ENCODE measurements at regions not wholly inside any gene's neighbourhood (a gene's known extent, or its start where the extent isn't known, plus 50 kb on each side); places are given as distances from the start of the nearest gene placed in this dataset.

DNA sequence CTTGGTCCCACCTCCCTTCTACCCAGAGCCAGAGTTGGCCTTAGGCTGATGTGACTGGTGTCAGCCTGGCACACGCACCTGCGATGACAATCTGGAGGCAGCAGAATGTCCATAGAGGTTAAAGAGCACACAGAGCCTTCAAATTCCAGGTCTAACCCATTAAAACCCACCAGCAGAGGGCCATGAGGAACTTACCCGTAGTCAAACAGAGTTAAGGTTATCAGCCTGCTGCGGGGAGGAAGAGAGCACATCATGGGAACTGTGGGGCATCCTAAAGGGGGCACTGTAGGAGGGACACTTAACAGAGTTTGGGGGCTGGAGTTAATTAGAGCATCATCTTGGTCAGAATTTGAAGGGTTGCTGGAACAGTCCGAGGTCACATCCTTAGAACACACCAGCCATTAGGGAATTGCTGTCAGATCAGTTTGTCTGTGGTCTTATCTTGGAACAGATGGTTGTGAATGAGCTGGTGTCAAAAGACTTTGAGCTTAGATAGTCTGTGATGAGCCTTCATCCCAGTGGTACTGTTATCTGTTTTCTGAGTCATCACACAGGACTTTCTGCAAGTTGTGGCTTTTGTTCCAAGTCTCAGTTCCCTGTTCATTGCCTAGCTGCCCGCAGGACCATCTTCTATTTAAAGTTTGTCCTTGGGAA is 248.6 kb downstream of the LOXHD1 start:
- H3K36me3 ChIP-seq (ENCODE audit: control insufficient read depth in 1 of 2, insufficient read depth in 2 of 2, low read length in 2 of 2), result no peaks in the 10 kb centered on the region
- H3K4me1 ChIP-seq (ENCODE audit: control insufficient read depth in 1 of 2, insufficient read depth in 2 of 2, low read length in 2 of 2), result peaks cover 2 to 4% of the 10 kb centered on the region in 2 experiments
- H2BK12ac ChIP-seq (ENCODE audit: low read length), result no peak overlapping the region
- no peak overlapping the region for H3K14ac ChIP-seq (ENCODE audit: low read length)
- peak; percentile 37 to 68 for DNase-seq
- no peaks in the 10 kb centered on the region for H3K27me3 ChIP-seq (ENCODE audit: insufficient read depth, low read length)
- no peak overlapping the region for H2BK5ac ChIP-seq (ENCODE audit: low read depth, low read length, poor library complexity)
- H2AK5ac ChIP-seq (ENCODE audit: low read length), result no peak overlapping the region
- WGBS (ENCODE audit: extremely low coverage, insufficient coverage, insufficient read length), result no CpG with 5 or more reads among the region's 6 CpGs
- H3K4ac ChIP-seq (ENCODE audit: low read depth, low read length), result no peak overlapping the region
- no peak overlapping the region for H4K8ac ChIP-seq (ENCODE audit: low read depth, low read length)
- no peak overlapping the region for H4K12ac ChIP-seq (ENCODE audit: low read depth, low read length)
- no peak overlapping the region for H3K18ac ChIP-seq (ENCODE audit: low read length)
- no peaks in the 10 kb centered on the region for H3K79me1 ChIP-seq (ENCODE audit: low read length)
- H3K23ac ChIP-seq (ENCODE audit: low read length), result no peak overlapping the region
- peaks cover 5% of the 10 kb centered on the region for H3K9me3 ChIP-seq (ENCODE audit: insufficient read depth, low read depth, low read length)
- H2BK120ac ChIP-seq (ENCODE audit: insufficient read depth, low read length, poor library complexity), result no peak overlapping the region
- no peak overlapping the region for H3K4me3 ChIP-seq (ENCODE audit: low read depth, low read length)
- H4K91ac ChIP-seq (ENCODE audit: low read depth, low read length), result no peak overlapping the region
- H3K27ac ChIP-seq (ENCODE audit: low read depth, low read length), result no peak overlapping the region
- H3K79me2 ChIP-seq (ENCODE audit: control insufficient read depth, insufficient read depth, low read length, poor library complexity), result no peaks in the 10 kb centered on the region
- no peak overlapping the region for H3K4me2 ChIP-seq (ENCODE audit: low read length)
- H3K9ac ChIP-seq (ENCODE audit: low read length), result no peak overlapping the region
- H2AFZ ChIP-seq (ENCODE audit: insufficient read depth, low read length, poor library complexity), result no peak overlapping the region

DNA sequence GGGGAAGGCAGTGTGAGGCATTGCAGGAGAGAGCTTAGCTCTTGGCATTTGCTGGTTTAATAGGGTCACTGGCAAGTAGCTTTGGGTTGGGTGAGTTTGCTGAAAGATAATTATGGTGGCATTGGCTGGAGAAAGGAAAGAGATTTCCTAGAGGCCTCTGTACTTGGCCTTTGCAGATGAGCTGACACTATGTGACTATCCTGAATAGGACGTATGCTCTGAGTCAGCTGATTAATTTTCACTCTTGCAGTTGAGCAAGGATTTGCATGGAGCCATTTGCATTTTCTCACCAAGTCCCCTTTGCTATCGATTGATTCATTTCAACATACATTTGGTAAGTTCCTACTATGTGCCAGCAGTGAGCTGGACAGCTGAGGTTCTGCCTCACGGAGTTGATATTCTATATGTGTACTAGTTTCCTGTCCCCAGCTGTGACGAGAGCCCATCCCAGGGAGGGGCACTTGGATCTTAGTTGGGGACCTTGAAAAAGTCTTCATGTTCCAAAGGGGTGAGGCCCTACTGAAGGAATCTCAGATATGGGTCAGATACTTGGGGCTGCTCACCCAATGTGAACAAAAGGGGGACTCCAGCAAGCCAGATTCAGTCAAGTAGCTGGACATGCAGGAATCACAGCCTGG is 245.7 kb downstream of the LOXHD1 start:
- H2AFZ ChIP-seq (ENCODE audit: insufficient read depth, low read length, poor library complexity), result no peak overlapping the region
- no peaks in the 10 kb centered on the region for H3K27me3 ChIP-seq (ENCODE audit: insufficient read depth, low read length)
- H2AK5ac ChIP-seq (ENCODE audit: low read length), result no peak overlapping the region
- H3K36me3 ChIP-seq (ENCODE audit: control insufficient read depth in 1 of 2, insufficient read depth in 2 of 2, low read length in 2 of 2), result no peaks in the 10 kb centered on the region
- H3K4me1 ChIP-seq (ENCODE audit: control insufficient read depth in 1 of 2, insufficient read depth in 2 of 2, low read length in 2 of 2), result no peaks in the 10 kb centered on the region
- H2BK12ac ChIP-seq (ENCODE audit: low read length), result no peak overlapping the region
- peaks cover 3% of the 10 kb centered on the region for H3K9me3 ChIP-seq (ENCODE audit: insufficient read depth, low read depth, low read length)
- H3K4me2 ChIP-seq (ENCODE audit: low read length), result no peak overlapping the region
- H2BK120ac ChIP-seq (ENCODE audit: insufficient read depth, low read length, poor library complexity), result no peak overlapping the region
- DNase-seq, result no peak
- H3K4ac ChIP-seq (ENCODE audit: low read depth, low read length), result no peak overlapping the region
- H3K79me2 ChIP-seq (ENCODE audit: control insufficient read depth, insufficient read depth, low read length, poor library complexity), result no peaks in the 10 kb centered on the region
- no peak overlapping the region for H4K91ac ChIP-seq (ENCODE audit: low read depth, low read length)
- H2BK5ac ChIP-seq (ENCODE audit: low read depth, low read length, poor library complexity), result no peak overlapping the region
- H3K4me3 ChIP-seq (ENCODE audit: low read depth, low read length), result no peak overlapping the region
- no peak overlapping the region for H4K12ac ChIP-seq (ENCODE audit: low read depth, low read length)
- H3K23ac ChIP-seq (ENCODE audit: low read length), result no peak overlapping the region
- H3K14ac ChIP-seq (ENCODE audit: low read length), result no peak overlapping the region
- H3K9ac ChIP-seq (ENCODE audit: low read length), result no peak overlapping the region
- WGBS (ENCODE audit: extremely low coverage, insufficient coverage, insufficient read length), result no CpG with 5 or more reads among the region's 4 CpGs
- H3K79me1 ChIP-seq (ENCODE audit: low read length), result no peaks in the 10 kb centered on the region
- no peak overlapping the region for H4K8ac ChIP-seq (ENCODE audit: low read depth, low read length)
- H3K18ac ChIP-seq (ENCODE audit: low read length), result no peak overlapping the region
- no peak overlapping the region for H3K27ac ChIP-seq (ENCODE audit: low read depth, low read length)

GRCh38 chr18:46411867-46412690 is 244.9 kb downstream of the LOXHD1 start:
- no peak overlapping the region for H2BK5ac ChIP-seq (ENCODE audit: low read depth, low read length, poor library complexity)
- no peaks in the 10 kb centered on the region for H3K79me2 ChIP-seq (ENCODE audit: control insufficient read depth, insufficient read depth, low read length, poor library complexity)
- no peaks in the 10 kb centered on the region for H3K79me1 ChIP-seq (ENCODE audit: low read length)
- no peak overlapping the region for H3K14ac ChIP-seq (ENCODE audit: low read length)
- H2AFZ ChIP-seq (ENCODE audit: insufficient read depth, low read length, poor library complexity), result no peak overlapping the region
- no peaks in the 10 kb centered on the region for H3K36me3 ChIP-seq (ENCODE audit: control insufficient read depth in 1 of 2, insufficient read depth in 2 of 2, low read length in 2 of 2)
- H2BK12ac ChIP-seq (ENCODE audit: low read length), result no peak overlapping the region
- H3K9me3 ChIP-seq (ENCODE audit: insufficient read depth, low read depth, low read length), result no peaks in the 10 kb centered on the region
- H3K4me3 ChIP-seq (ENCODE audit: low read depth, low read length), result no peak overlapping the region
- H3K4me1 ChIP-seq (ENCODE audit: control insufficient read depth in 1 of 2, insufficient read depth in 2 of 2, low read length in 2 of 2), result no peaks in the 10 kb centered on the region
- H2BK120ac ChIP-seq (ENCODE audit: insufficient read depth, low read length, poor library complexity), result no peak overlapping the region
- H4K91ac ChIP-seq (ENCODE audit: low read depth, low read length), result no peak overlapping the region
- H3K4ac ChIP-seq (ENCODE audit: low read depth, low read length), result no peak overlapping the region
- no peak overlapping the region for H2AK5ac ChIP-seq (ENCODE audit: low read length)
- no peak overlapping the region for H4K8ac ChIP-seq (ENCODE audit: low read depth, low read length)
- DNase-seq, result no peak
- no peak overlapping the region for H3K9ac ChIP-seq (ENCODE audit: low read length)
- WGBS (ENCODE audit: extremely low coverage, insufficient coverage, insufficient read length), result no CpG with 5 or more reads among the region's 6 CpGs
- H3K27me3 ChIP-seq (ENCODE audit: insufficient read depth, low read length), result no peaks in the 10 kb centered on the region
- H3K23ac ChIP-seq (ENCODE audit: low read length), result no peak overlapping the region
- H3K4me2 ChIP-seq (ENCODE audit: low read length), result no peak overlapping the region
- no peak overlapping the region for H4K12ac ChIP-seq (ENCODE audit: low read depth, low read length)
- H3K27ac ChIP-seq (ENCODE audit: low read depth, low read length), result no peak overlapping the region
- no peak overlapping the region for H3K18ac ChIP-seq (ENCODE audit: low read length)

DNA sequence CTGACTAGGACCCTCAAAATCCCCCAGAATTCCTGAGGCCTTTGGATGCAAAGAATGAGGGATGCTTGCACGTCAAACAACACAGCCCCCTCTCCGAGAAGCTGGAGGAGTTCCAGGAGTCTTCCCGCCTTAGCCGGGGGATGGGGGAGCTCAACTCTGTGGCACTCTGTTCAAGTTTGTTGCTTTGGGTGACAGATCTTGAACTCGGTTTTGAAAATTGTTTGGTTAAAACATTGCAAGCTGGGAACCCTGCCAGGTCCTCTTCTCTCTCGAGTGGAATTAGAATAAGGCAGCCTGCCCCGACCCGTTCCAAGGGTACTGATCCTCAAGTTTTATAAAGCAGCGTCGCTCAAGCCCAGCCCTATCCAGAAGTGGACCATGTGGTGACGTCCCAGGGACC is 244.1 kb downstream of the LOXHD1 start:
- no peak overlapping the region for H2BK120ac ChIP-seq (ENCODE audit: insufficient read depth, low read length, poor library complexity)
- H3K4me3 ChIP-seq (ENCODE audit: low read depth, low read length), result no peak overlapping the region
- no peak for DNase-seq
- H2BK5ac ChIP-seq (ENCODE audit: low read depth, low read length, poor library complexity), result no peak overlapping the region
- no peak overlapping the region for H3K4me2 ChIP-seq (ENCODE audit: low read length)
- no peak overlapping the region for H3K18ac ChIP-seq (ENCODE audit: low read length)
- H4K8ac ChIP-seq (ENCODE audit: low read depth, low read length), result no peak overlapping the region
- no peaks in the 10 kb centered on the region for H3K4me1 ChIP-seq (ENCODE audit: control insufficient read depth in 1 of 2, insufficient read depth in 2 of 2, low read length in 2 of 2)
- H3K79me1 ChIP-seq (ENCODE audit: low read length), result no peaks in the 10 kb centered on the region
- no peaks in the 10 kb centered on the region for H3K36me3 ChIP-seq (ENCODE audit: control insufficient read depth in 1 of 2, insufficient read depth in 2 of 2, low read length in 2 of 2)
- H3K27me3 ChIP-seq (ENCODE audit: insufficient read depth, low read length), result no peaks in the 10 kb centered on the region
- WGBS (ENCODE audit: extremely low coverage, insufficient coverage, insufficient read length), result no CpG with 5 or more reads among the region's 11 CpGs
- no peak overlapping the region for H2AK5ac ChIP-seq (ENCODE audit: low read length)
- H4K91ac ChIP-seq (ENCODE audit: low read depth, low read length), result no peak overlapping the region
- no peak overlapping the region for H3K27ac ChIP-seq (ENCODE audit: low read depth, low read length)
- no peak overlapping the region for H4K12ac ChIP-seq (ENCODE audit: low read depth, low read length)
- no peak overlapping the region for H3K23ac ChIP-seq (ENCODE audit: low read length)
- no peak overlapping the region for H3K4ac ChIP-seq (ENCODE audit: low read depth, low read length)
- H2BK12ac ChIP-seq (ENCODE audit: low read length), result no peak overlapping the region
- H2AFZ ChIP-seq (ENCODE audit: insufficient read depth, low read length, poor library complexity), result no peak overlapping the region
- no peaks in the 10 kb centered on the region for H3K9me3 ChIP-seq (ENCODE audit: insufficient read depth, low read depth, low read length)
- no peak overlapping the region for H3K14ac ChIP-seq (ENCODE audit: low read length)
- no peaks in the 10 kb centered on the region for H3K79me2 ChIP-seq (ENCODE audit: control insufficient read depth, insufficient read depth, low read length, poor library complexity)
- no peak overlapping the region for H3K9ac ChIP-seq (ENCODE audit: low read length)
